HL-60/S4 treated with phorbol 12-myristate 13-acetate at 8.2 ng/mL for 4 days and 3 days (cell line): ENCODE measurements at regions not wholly inside any gene's neighbourhood (a gene's known extent, or its start where the extent isn't known, plus 50 kb on each side); places are given as distances from the start of the nearest gene placed in this dataset.

Experiments
- in situ Hi-C: fragments of 300-500 bp; cut with MboI; formaldehyde crosslinking; loops from 2 replicates; pipeline ENCODE4 v1.15.0; 2022; ENCODE audit warnings: low sequenced_read_pairs

- in situ Hi-C loops: no loop called here
Measured at GRCh38 chr16:86794216-86794864, 216.0 kb downstream of the FOXL1 start.

GRCh38 chr16:86797700-86798099, 219.4 kb downstream of the FOXL1 start:
- in situ Hi-C loops: no loop called here

GRCh38 chr16:86798247-86799041, 220.1 kb downstream of the FOXL1 start:
- in situ Hi-C loops: no loop called here

GRCh38 chr16:86799367-86799766, 221.0 kb downstream of the FOXL1 start:
- in situ Hi-C loops: no loop called here

GRCh38 chr16:86800894-86801293, 222.5 kb downstream of the FOXL1 start:
- in situ Hi-C loops: no loop called here

DNA sequence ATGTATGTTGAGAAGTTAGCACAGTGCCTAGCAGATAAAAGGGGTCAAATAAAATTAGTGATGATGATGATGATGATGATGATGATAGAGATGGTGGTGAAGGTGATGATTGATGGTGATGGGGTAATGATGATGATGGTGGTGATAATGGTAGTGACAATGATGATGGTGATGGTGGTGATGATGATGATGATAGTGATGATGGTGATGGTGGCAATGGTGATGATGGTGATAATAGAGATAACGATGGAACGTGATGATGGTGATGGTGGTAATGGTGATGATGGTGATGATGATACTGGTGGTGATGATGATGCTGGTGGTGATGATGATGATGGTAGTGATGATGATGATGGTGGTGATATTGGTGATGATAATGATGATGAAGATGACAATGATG, 223.7 kb downstream of the FOXL1 start:
- in situ Hi-C loops: no loop called here

DNA sequence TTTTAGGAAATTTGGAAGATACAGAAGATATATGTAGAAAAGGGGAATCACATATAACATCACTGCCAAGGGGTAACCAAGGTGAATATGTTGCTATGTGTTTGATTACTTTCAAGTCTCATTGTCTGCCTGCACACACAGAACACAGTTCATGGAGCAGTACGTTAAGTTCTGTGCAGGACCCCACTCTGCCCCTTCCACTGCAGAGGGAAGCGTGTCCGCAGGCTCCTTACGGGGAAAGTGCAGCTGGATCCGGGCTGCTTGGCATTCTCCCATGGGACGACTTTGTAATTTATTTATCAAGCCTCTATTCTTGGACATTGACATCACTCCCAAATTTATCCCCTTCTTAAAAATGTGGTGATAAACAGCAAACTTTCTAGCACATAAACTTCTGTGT, 226.8 kb downstream of the FOXL1 start:
- in situ Hi-C loops: no loop called here

DNA sequence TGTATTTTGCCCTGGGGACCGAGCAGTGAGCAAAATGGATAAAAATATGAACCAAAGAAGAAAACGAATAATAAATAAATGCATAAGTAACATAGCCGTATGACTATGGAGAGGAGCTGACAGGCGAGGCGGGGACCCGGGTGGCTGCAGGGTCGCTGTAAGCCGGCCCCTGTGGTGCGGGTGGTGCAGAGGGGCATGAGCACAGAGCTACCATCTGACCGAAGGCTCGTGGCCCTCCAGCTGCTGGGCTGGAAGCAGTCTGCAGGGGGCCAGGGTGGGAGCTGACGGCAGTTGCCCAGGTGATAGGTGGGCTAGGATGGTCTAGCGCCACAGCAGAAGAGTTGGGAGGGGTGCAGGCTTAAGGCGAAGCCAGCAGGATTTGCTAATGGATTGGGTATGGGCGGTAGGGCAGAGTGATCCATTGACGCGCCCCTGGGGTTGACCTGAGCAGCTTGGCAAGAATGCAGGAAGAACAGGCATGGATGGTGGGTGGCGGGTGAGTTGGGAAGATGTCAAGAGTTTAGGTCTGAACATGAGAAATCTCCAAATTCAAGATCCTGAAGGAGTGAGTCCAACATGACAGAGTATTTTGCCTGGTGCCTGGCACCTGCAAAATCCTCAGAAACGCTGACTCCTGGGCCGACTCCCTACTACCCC, 228.0 kb downstream of the FOXL1 start:
- in situ Hi-C loops: no loop called here

- in situ Hi-C loops: no loop called here
Measured at GRCh38 chr16:86806838-86807351, 228.5 kb downstream of the FOXL1 start.

DNA sequence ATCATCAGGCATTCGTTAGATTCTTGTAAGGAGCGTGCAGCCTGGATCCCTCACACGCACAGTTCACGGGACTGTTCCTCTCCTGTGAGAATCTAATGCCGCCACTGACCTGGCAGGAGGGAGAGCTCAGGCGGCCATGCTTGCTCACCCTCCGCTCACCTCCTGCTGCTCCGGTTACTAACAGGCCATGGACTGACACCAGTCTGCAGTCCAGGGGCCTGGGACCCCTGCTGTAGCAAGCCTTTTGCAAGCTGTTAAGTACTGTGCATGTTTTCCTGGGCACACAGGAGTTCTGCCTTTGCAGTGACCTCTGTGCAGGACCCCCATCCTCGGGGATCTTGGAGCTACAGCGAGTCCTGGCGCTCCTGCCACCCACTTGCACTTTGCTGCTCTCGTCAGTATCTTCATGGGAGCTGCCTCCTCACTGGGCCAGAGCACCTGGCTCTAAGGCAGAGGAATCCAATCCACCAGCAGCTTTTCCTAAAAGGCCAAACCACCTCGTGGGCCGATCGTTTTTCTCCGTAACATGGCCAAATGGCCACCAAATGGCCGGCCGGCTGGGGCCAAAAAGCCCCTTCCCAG, 230.6 kb downstream of the FOXL1 start:
- in situ Hi-C loops: no loop called here

DNA sequence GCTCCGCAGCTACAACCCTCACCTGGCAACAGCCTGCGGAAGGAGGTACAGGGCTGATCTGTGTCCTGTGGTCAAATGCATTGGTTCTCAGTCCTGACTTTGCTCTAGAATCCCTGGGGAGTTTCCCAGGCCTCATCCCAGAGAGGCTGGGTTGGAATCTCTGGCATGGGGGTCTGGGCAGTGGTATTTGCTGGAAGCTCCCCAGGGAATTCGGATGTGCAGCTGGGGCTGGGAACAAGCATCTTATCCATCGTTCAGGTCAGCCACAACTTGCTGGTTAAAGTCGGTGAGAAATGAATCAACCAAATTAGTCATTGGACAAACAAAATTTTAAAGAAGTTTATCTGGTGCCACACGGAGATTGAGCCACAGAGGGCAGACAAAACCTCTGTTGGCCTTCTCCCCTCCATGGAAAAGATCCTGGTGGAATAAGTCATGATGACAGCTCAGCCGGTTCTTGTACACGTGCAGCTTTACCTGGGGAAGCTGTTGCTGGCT, 231.2 kb downstream of the FOXL1 start:
- in situ Hi-C loops: no loop called here

GRCh38 chr16:86810062-86810461, 231.7 kb downstream of the FOXL1 start:
- in situ Hi-C loops: no loop called here

DNA sequence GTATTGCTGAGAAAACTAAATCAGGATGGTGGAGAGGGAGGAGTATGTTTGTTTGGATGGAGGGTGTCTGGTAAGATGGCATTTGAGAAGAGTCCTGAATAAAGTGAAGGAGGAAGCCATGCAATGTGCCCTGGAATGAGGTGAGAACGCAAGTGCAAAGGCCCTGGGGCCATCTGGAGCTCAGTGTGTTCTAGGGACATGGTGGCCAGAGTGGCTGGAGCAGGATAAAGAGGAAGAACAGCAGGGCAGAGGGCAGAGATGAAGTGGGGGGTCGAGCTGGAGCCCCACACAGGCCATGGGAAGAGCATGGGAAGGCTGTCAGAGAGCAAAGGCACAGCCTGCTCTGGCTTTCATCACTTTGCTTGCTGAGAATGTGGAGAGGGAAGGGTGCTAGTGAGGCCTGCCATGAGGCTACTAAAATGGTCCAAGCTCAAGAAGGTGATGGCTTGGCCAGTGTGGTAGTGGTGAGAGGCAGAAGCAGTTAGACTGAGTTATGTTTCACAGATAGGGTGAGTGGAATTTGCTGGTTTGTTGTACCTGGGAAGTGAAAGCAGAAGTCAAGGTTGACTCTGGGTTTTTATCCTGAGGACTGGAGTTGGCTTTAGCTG, 234.1 kb downstream of the FOXL1 start:
- in situ Hi-C loops: no loop called here

DNA sequence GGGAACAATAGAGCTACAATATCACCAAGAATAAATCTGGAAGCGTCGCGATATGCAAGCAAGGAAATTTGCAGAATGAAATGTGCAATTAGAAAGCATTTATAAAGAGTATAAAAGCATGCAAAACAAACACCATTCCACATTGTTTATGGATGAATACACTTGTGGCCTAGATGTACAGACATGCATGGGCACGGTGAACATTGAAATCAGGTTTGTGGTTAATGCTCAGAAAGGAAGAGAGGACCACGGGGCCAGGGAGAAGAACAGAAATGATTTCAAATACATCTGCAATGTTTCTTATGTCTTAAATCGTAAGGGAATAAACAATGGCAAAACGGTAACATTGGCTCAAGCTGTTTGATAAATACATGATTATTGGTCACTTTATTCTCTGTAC, 235.9 kb downstream of the FOXL1 start:
- in situ Hi-C loops: no loop called here

DNA sequence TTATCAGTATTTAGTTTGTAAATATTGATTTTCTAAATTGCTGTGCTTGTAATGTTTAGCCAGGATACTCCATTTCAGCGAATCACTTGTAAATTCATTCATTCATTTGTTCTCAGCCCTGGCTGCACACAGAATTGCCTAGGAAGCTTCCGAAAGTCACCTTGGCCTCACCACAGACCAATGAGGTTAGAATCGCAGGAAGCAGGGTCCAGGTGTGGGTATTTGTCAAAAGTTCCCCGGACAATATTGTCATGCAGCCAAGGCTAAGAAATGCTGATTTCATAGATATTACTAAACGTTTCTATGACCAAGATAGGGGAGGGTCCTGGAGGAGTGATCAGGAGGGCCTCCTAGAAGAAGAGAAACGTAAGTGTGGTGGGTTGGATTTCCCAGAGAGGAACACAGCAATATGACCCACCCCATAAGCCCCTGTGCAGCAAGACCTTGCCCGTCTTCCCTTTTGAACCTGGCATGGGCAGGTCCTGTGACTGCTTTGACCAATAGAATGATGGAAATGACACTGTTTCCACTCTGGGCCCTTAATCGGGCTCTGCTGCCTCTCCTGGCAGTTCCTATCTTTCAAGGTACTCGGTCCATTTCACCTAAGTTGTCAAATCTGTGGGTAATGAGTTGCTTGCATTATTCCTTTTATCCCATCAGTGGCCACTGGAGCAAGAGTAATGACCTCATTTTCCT, 238.7 kb downstream of the FOXL1 start:
- in situ Hi-C loops: no loop called here

GRCh38 chr16:86818671-86819532, 240.6 kb downstream of the FOXL1 start:
- in situ Hi-C loops: no loop called here

- in situ Hi-C loops: no loop called here
Measured at GRCh38 chr16:86819533-86819892, 241.2 kb downstream of the FOXL1 start.

GRCh38 chr16:86821895-86822294, 243.5 kb downstream of the FOXL1 start:
- in situ Hi-C loops: no loop called here

GRCh38 chr16:86823125-86823524, 244.8 kb downstream of the FOXL1 start:
- in situ Hi-C loops: no loop called here
